ENCODE measurements at regions not wholly inside any gene's neighbourhood (a gene's known extent, or its start where the extent isn't known, plus 50 kb on each side); places are given as distances from the start of the nearest gene placed in this dataset.

DNA sequence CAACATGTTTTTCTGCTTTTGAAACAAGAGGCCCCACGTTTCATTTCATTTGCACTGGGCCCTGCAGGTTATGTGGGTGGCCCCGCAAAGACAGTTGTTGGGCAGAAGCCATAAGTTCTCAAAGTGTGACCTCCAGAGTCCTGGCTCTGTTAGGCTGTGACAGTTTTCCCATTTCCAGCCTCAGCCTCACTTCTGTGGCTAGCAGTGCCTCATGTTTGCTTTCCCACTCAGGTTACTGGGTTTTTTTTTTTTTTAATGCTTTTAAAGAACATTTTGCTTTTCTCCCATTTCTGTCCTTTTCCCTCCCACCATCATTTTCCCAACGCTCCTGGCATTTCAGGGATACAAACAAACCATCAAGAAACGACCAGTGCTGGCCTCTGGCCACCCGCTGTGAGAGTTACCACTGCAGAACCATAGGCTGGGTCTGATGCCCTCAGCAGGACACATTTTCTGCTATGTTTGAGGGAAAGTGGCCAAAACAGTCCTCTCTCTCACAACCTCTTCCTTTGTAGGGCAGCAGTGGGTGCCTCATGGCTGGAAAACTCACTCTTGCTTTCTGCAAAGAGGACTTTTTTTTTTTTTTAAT, 159.0 kb upstream of the MPHOSPH6 start:
- no peak for ATAC-seq (ENCODE audit: low FRiP score)
- Histone ChIP-seq H3K36me3 (ENCODE audit: control insufficient read depth in 1 of 2, insufficient read depth in 2 of 2, low read length in 1 of 2) (no peaks in the 10 kb centered on the region), H3K4me3 (ENCODE audit: low read length in 2 of 2) (no peak overlapping the region), H3K27ac (ENCODE audit: low read depth in 1 of 2, low read length in 2 of 2) (no peak overlapping the region), H3K27me3 (ENCODE audit: control insufficient read depth in 1 of 2, insufficient read depth in 2 of 2, low read length in 1 of 2) (no peaks in the 10 kb centered on the region), H3K9me3 (ENCODE audit: control insufficient read depth, low read length) (peaks cover 1% of the 10 kb centered on the region), H3K4me1 (ENCODE audit: control insufficient read depth in 1 of 2, insufficient read depth in 2 of 2, low read length in 2 of 2) (no peaks in the 10 kb centered on the region)
- no peak for DNase-seq
- 34 to 52% methylated on average over 5 of the region's 5 CpGs for WGBS, 2 donors
- intact Hi-C loops (cut with DNase I) = no loop called here

- 96 to 97% methylated on average over 2 of the region's 2 CpGs for whole genome bisulfite sequencing, 2 donors
- no peak overlapping the region for H3K27ac ChIP-seq (ENCODE audit: low read depth in 1 of 2, low read length in 2 of 2)
- H3K4me1 ChIP-seq (ENCODE audit: control insufficient read depth in 1 of 2, insufficient read depth in 2 of 2, low read length in 2 of 2) = peaks cover under 1 to 5% of the 10 kb centered on the region in 2 donors
- no peaks in the 10 kb centered on the region for H3K36me3 ChIP-seq (ENCODE audit: control insufficient read depth in 1 of 2, insufficient read depth in 2 of 2, low read length in 1 of 2)
- intact Hi-C loops (cut with DNase I) = no loop called here
- DNase-seq (no peak), ATAC-seq (ENCODE audit: low FRiP score) (no peak)
- H3K4me3 ChIP-seq (ENCODE audit: low read length in 2 of 2) = no peak overlapping the region
- no peaks in the 10 kb centered on the region for H3K27me3 ChIP-seq (ENCODE audit: control insufficient read depth in 1 of 2, insufficient read depth in 2 of 2, low read length in 1 of 2)
- peaks cover 2% of the 10 kb centered on the region for H3K9me3 ChIP-seq (ENCODE audit: control insufficient read depth, low read length)
Observed at GRCh38 chr16:82323171-82323570, 153.1 kb upstream of the MPHOSPH6 start.

- DNase-seq = no peak
- intact Hi-C loops (cut with DNase I) = no loop called here
- no peaks in the 10 kb centered on the region for H3K36me3 ChIP-seq (ENCODE audit: control insufficient read depth in 1 of 2, insufficient read depth in 2 of 2, low read length in 1 of 2)
- ATAC-seq (ENCODE audit: low FRiP score) = no peak
- no peak overlapping the region for H3K4me3 ChIP-seq (ENCODE audit: low read length in 2 of 2)
- H3K27ac ChIP-seq (ENCODE audit: low read depth in 1 of 2, low read length in 2 of 2) = no peak overlapping the region
- H3K27me3 ChIP-seq (ENCODE audit: control insufficient read depth in 1 of 2, insufficient read depth in 2 of 2, low read length in 1 of 2) = no peaks in the 10 kb centered on the region
- H3K4me1 ChIP-seq (ENCODE audit: control insufficient read depth in 1 of 2, insufficient read depth in 2 of 2, low read length in 2 of 2) = peaks cover 8 to 9% of the 10 kb centered on the region in 2 donors
- peaks cover 2% of the 10 kb centered on the region for H3K9me3 ChIP-seq (ENCODE audit: control insufficient read depth, low read length)
Observed at GRCh38 chr16:82322177-82322576, 152.2 kb upstream of the MPHOSPH6 start.

- Histone ChIP-seq H3K36me3 (ENCODE audit: control insufficient read depth in 1 of 2, insufficient read depth in 2 of 2, low read length in 1 of 2) (no peaks in the 10 kb centered on the region), H3K4me3 (ENCODE audit: low read length in 2 of 2) (no peak overlapping the region), H3K27ac (ENCODE audit: low read depth in 1 of 2, low read length in 2 of 2) (no peak overlapping the region), H3K4me1 (ENCODE audit: control insufficient read depth in 1 of 2, insufficient read depth in 2 of 2, low read length in 2 of 2) (peaks cover 11% of the 10 kb centered on the region in 2 donors), H3K27me3 (ENCODE audit: control insufficient read depth in 1 of 2, insufficient read depth in 2 of 2, low read length in 1 of 2) (no peaks in the 10 kb centered on the region), H3K9me3 (ENCODE audit: control insufficient read depth, low read length) (peaks cover 2% of the 10 kb centered on the region)
- WGBS, 2 donors = 69 to 72% methylated on average over 1 of the region's 1 CpG
- no peak for ATAC-seq (ENCODE audit: low FRiP score)
- intact Hi-C loops (cut with DNase I) = loop anchor here in 1 of 2 donors (5.0 kb wide), 1 partner anchor 37 kb away; no protein-coding TSS in a partner anchor
- DNase-seq = no peak
Observed at GRCh38 chr16:82319038-82319437, 149.0 kb upstream of the MPHOSPH6 start.

GRCh38 chr16:82317411-82318167, 147.6 kb upstream of the MPHOSPH6 start:
- 21 to 24% methylated on average over 7 of the region's 7 CpGs for WGBS, 2 donors
- no peak for DNase-seq
- Histone ChIP-seq H3K4me3 (ENCODE audit: low read length in 2 of 2) (no peak overlapping the region), H3K27ac (ENCODE audit: low read depth in 1 of 2, low read length in 2 of 2) (peak overlapping the region in 1 of 2 donors; percentile 90), H3K9me3 (ENCODE audit: control insufficient read depth, low read length) (no peaks in the 10 kb centered on the region), H3K27me3 (ENCODE audit: control insufficient read depth in 1 of 2, insufficient read depth in 2 of 2, low read length in 1 of 2) (no peaks in the 10 kb centered on the region), H3K4me1 (ENCODE audit: control insufficient read depth in 1 of 2, insufficient read depth in 2 of 2, low read length in 2 of 2) (peaks cover 11% of the 10 kb centered on the region in 2 donors), H3K36me3 (ENCODE audit: control insufficient read depth in 1 of 2, insufficient read depth in 2 of 2, low read length in 1 of 2) (no peaks in the 10 kb centered on the region)
- ATAC-seq (ENCODE audit: low FRiP score) = peak; percentile 52
- intact Hi-C loops (cut with DNase I) = loop anchor here in 1 of 2 donors (5.0 kb wide), 1 partner anchor 35 kb away; no protein-coding TSS in a partner anchor

- Histone ChIP-seq H3K36me3 (ENCODE audit: control insufficient read depth in 1 of 2, insufficient read depth in 2 of 2, low read length in 1 of 2) (no peaks in the 10 kb centered on the region), H3K27me3 (ENCODE audit: control insufficient read depth in 1 of 2, insufficient read depth in 2 of 2, low read length in 1 of 2) (no peaks in the 10 kb centered on the region), H3K4me3 (ENCODE audit: low read length in 2 of 2) (no peak overlapping the region), H3K4me1 (ENCODE audit: control insufficient read depth in 1 of 2, insufficient read depth in 2 of 2, low read length in 2 of 2) (peaks cover 6 to 13% of the 10 kb centered on the region in 2 donors), H3K9me3 (ENCODE audit: control insufficient read depth, low read length) (no peaks in the 10 kb centered on the region), H3K27ac (ENCODE audit: low read depth in 1 of 2, low read length in 2 of 2) (no peak overlapping the region)
- no peak for DNase-seq
- 58 to 74% methylated on average over 1 of the region's 1 CpG for WGBS, 2 donors
- intact Hi-C loops (cut with DNase I) = no loop called here
- no peak for ATAC-seq (ENCODE audit: low FRiP score)
Observed at GRCh38 chr16:82313754-82314153, 143.7 kb upstream of the MPHOSPH6 start.

DNA sequence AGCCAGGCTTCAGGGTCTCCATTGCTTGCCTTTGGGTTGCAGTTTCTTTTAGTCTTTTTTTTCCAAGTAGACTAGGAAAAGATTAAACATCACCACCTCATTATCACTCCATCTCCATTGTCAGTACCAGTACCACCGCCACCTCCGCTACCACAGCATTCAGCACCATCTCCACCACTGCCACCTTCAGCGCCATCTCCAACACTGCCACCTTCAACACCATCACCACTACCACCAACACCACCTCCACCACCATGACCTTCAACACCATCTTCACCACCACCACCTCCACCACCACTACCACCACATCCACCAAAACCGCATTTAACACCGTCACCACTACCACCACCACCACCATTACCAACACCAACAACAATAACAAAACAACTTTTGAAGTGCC, 141.5 kb upstream of the MPHOSPH6 start:
- Histone ChIP-seq H3K27ac (ENCODE audit: low read depth in 1 of 2, low read length in 2 of 2) (no peak overlapping the region), H3K36me3 (ENCODE audit: control insufficient read depth in 1 of 2, insufficient read depth in 2 of 2, low read length in 1 of 2) (no peaks in the 10 kb centered on the region), H3K9me3 (ENCODE audit: control insufficient read depth, low read length) (no peaks in the 10 kb centered on the region), H3K4me1 (ENCODE audit: control insufficient read depth in 1 of 2, insufficient read depth in 2 of 2, low read length in 2 of 2) (peaks cover 0 to 2% of the 10 kb centered on the region in 2 donors), H3K4me3 (ENCODE audit: low read length in 2 of 2) (no peak overlapping the region), H3K27me3 (ENCODE audit: control insufficient read depth in 1 of 2, insufficient read depth in 2 of 2, low read length in 1 of 2) (no peaks in the 10 kb centered on the region)
- intact Hi-C loops (cut with DNase I) = no loop called here
- ATAC-seq (ENCODE audit: low FRiP score) (no peak), DNase-seq (no peak)
- 98 to 99% methylated on average over 5 of the region's 5 CpGs for WGBS, 2 donors

DNA sequence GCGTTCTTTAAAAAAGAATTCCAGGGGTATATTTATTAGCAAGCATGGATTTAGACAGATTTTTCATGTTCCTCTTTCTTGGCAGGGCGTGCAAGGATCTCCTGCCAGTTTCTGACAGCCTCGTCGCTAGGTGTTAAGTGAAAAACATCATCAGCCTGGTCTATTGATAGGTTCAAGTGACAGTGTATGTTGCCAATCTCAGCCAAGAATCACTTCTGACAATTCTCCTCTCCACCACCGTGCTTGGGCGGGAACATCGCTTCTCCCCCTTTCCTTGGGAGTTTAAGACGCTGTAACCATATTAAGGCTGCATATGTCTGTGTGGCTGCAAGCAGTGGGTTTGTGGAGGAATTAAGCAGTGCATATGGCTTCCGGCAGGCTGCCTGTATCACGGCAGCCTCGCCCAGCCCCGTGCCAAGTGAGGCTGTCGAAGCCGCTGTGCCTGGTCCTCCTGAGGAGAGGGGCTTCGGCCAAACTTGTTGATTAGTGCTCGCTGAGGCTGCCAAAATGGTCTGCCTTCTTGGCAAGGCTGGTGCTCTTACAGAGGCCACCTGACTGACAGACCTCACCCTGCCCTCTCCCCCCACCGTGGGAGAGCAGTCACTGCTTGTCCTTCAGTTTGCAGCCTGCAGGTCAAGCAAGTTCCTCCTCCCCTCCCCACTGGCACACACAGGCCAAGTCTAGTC, 132.2 kb upstream of the MPHOSPH6 start:
- no peaks in the 10 kb centered on the region for H3K27me3 ChIP-seq (ENCODE audit: control insufficient read depth in 1 of 2, insufficient read depth in 2 of 2, low read length in 1 of 2)
- no peaks in the 10 kb centered on the region for H3K36me3 ChIP-seq (ENCODE audit: control insufficient read depth in 1 of 2, insufficient read depth in 2 of 2, low read length in 1 of 2)
- no peaks in the 10 kb centered on the region for H3K9me3 ChIP-seq (ENCODE audit: control insufficient read depth, low read length)
- no peak overlapping the region for H3K4me3 ChIP-seq (ENCODE audit: low read length in 2 of 2)
- WGBS, 2 donors = 15 to 16% methylated on average over 17 of the region's 17 CpGs
- intact Hi-C loops (cut with DNase I) = no loop called here
- DNase-seq (no peak), ATAC-seq (ENCODE audit: low FRiP score) (no peak)
- H3K27ac ChIP-seq (ENCODE audit: low read depth in 1 of 2, low read length in 2 of 2) = no peak overlapping the region
- H3K4me1 ChIP-seq (ENCODE audit: control insufficient read depth in 1 of 2, insufficient read depth in 2 of 2, low read length in 2 of 2) = no peaks in the 10 kb centered on the region
